ENCODE measurements at regions not wholly inside any gene's neighbourhood (a gene's known extent, or its start where the extent isn't known, plus 50 kb on each side); places are given as distances from the start of the nearest gene placed in this dataset.

- no peak for DNase-seq (ENCODE audit: insufficient read length, low spot score)
- FAIRE-seq: no peak
- no peak for TF ChIP-seq POLR2A (IDR thresholded peaks at IDR 0.05; ENCODE audit: low read depth, low read length)
Measured at GRCh38 chr1:65097076-65097475, 50.9 kb upstream of the AK4 start.
